HG02973 (cell line): ENCODE measurements at regions not wholly inside any gene's neighbourhood (a gene's known extent, or its start where the extent isn't known, plus 50 kb on each side); places are given as distances from the start of the nearest gene placed in this dataset.
"Not testable (repeated sequence)": the region's sequence is repeated elsewhere in the genome, so short reads cannot be mapped to it uniquely, and the experiment has no call there.

Experiments used
- ATAC-seq: cut with Tn5 transposase; IDR thresholded peaks from one replicate; pipeline ENCODE4 v1.9.1; 2021; ENCODE audit warnings: moderate library complexity; ENCODE audit not compliant: unreplicated experiment

DNA sequence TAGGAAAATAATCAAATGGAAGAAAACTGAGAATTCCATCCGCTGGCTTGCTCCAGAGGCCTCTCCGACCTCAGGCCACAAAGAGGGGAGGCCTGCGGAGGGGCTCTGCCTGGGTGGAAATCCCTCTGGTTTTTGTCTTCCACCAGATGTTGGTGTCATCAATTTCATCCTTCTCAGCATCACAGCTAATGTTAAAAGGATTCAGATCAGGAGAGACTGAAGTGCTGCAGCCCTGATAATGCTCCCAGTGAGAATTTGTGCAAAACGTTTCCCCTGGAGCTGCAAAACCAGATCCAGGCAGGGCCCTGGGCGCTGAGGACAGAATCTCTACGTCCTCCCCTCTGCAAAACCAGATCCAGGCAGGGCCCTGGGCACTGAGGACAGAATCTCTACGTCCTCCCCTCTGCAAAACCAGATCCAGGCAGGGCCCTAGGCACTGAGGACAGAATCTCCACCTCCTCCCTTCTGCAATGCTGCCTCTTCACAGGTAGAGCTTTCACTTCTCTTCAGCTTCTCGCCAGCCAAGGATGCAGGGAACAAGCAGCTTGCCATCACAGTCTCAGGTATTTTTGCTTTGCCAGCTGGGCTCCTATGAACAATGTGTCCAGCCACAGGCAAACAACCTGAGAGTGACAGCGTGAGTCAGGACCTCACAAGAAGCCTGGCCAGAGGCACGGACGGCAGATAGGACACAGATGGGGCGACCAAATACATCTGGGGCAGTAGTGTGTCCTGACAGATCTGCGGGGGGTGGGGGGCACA is 81.2 kb downstream of the TMEM18 start:
- ATAC-seq: no peak

DNA sequence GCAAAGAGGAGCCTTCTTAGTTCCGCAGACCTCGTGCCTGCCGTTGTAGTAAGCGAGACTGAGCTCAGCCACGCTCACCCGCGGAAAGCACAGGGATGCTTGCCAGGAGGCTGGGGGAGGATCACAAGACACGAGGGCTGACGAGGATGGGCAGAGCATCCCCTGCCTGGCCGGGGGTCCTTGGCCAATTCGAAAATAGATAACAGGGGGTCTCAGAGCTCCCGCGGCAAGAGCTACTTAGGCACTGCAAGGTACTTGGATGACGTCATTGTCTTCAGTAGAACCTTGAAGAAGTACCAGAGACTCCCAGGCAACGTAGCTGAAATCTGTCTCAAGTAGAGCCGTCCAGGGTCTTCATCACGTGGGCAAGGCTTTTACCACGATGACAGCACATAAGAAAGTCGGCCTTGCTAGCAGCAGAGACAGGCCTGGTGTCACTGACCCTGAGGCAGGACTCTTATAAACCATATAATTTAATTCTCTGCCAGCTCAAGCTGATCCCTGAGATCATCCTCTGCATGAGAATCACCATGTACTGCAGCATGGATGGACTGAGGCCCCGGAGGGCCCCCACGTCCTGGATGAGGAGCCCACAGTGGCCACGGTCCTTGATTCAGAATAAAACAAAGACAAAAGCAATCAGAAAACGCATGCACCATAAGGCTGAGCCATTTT is 81.9 kb downstream of the TMEM18 start:
- ATAC-seq: no peak

DNA sequence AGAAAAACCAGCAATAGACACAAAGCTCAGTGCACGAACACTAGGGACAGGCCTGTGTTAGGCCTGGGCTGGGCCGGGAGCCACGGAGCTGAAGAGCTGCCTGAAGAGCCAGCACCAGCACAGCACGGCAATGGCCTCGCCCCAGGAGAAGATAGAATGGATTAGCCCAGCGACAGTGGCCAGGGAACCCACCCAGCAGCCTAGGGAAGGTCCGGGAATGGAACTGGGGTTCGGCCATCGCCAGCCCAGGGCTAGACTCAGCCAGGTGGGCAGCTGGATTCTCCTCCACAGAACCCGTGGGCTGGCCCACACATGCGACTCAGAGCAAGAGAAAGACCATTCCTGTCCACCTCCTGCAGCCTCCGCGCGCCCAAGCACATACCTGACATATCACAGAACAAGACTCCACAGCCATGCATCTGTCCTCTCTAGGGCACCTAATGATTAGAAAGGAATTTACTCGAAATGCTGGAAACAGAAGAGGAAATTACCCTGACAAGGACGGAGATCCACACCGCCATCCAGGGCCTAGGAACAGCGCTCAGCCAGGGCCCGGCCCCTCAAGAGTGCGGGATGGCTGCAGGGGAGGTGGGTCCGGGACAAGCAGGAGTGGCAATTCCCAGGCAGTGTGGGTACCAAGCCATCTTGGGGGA is 82.8 kb downstream of the TMEM18 start:
- no peak for ATAC-seq

DNA sequence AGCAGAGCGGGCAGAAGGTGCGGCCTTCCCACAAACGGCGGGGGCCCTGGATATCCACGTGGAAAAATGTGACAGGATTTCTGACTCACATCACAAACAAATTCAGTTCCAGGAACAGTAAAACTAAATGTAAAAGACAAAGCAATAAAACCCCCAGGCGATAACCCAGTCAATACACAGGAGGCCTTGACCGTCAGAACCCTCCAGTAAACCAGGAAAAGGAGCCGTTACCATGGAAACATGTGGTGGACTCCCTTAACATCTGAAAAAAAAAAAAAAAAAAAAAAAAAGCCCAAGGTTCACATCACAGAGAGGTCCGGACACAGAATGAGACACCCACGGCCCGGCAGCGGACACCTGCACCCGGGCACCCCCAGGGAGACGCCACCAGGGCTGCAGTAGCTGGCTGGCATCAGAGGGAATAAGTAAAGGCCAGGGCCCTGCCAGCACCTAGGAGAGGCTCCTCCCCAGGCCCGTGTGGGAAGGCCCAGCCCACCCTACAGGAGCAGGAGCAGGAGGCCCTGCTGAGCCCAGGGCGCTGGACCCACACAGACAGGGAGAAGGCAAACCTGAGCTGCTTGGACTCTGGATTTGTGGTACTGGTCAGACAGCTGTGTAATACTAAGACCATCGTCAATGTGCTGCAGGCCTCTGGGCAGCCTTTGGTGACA is 83.7 kb downstream of the TMEM18 start:
- no peak for ATAC-seq

DNA sequence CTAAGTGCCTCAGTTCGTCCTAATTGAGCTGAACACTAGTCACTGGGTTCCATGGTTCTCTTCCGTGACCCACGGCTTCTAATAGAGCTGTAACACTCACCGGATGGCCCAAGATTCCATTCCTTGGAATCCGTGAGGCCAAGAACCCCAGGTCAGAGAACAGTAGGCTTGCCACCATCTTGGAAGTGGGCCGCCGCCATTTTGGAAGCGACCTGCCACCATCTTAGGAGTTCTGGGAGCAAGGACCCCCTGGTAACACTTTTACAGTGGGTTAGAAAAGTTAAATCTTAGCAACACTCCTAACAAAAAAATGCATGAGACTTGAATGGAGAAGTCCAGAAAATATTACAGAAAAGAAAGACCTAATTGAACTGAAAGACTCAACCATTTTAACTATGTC is 84.5 kb downstream of the TMEM18 start:
- no peak for ATAC-seq

DNA sequence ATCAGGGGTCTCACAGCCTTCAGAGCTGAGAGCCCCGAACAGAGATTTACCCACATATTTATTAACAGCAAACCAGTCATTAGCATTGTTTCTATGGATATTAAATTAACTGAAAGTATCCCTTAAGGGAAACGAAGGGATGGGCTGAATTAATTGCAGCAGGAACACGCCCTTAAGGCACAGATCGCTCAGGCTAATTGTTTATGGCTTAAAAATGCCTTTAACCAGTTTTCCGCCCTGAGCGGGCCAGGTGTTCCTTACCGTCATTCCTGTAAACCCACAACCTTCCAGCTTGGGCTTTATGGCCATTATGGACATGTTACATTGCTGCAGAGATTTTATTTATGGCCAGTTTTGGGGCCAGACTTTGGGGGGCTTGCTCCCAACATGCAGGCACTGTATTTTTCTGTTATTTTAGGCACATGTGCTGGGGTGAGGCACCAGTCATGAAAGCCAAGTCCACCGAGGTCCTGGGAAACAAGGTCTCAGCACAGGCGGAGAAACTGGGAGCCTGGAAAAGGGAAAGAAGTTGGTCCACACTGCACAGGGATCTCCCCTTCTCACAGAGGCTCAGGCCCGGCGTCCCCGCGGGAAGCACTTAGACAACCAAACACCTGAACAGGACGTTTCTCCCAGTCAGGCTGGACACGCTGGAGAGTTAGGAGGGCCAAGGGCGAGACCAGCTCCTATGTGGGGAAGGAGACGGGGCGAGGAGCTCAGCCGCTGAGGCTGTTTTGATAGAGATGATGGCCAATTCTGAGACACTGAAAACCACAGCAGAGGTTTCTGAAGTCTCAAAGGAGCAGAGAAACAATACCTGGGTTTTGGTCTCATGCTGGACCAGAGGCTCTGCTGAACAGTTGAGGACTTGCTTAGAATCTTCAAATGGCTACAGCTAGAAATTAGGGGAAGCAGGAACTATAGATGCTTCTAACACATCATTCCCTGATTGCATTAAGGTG is 86.7 kb downstream of the TMEM18 start:
- no peak for ATAC-seq

DNA sequence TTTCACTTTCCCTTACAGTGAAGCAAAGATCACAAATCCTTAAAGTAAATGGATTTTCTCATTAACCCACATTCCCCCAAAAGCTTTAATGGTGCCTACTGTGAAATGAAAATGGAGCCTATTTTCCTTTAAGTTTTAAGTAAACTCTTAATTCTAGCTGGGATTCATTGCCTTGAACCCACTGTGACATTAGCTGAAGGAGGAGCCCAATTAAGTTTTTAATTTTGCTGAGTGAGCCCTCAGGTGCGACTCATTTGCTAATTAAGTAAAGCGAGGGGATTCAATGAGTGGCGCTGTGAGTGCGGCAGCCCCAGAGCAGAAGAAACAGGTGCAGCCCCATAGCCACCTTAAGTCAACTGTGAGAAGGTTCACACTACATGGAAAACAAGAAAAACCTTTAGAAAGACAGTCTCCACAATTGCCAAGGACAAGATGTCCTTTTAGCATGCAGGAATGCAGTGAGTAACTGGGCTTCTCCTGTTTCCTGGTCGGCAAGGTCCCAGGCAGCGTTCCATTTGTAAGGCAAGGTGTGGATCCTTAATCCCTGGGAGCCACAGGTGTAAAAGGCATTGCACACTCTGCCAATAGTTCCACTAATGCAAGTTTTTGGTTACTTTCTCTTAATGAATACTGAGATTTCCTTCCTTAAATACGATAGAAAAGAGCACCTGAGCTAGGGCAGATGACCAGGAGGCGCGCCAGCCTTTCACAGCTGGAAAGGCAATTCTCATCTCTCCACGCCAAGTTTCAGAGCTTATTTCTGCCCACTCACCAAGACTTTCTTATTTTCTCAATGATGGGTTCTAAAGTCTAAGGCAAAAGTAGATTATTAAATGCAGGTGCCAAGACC is 87.7 kb downstream of the TMEM18 start:
- ATAC-seq: no peak

DNA sequence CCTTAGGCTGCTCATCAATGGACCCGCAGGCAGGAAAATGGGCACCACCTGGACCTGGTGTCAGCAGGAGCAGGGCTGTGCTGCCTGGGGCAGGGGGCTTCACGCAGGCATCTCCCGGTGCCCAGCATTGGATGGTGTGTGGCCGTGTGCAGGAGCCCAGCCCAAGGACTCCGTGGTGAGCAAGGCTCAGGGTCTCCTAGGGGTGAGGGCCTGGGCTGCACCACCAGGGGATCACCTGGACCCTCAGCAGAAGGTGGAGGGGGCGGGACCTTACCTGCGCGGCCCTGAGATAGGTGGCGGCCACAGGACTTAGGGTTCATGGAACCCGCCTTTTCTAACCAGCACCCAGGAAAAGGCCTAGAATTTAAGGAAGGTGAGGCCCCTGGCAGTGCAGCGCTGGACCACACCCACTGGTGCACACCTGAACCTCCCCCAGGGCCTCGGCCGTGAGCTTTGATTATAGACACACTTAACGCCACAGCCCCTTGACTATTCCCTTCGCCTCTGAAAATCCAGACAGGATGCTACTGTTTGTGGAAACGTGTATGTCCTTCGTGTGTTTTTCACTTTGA is 89.0 kb downstream of the TMEM18 start:
- ATAC-seq: no peak

DNA sequence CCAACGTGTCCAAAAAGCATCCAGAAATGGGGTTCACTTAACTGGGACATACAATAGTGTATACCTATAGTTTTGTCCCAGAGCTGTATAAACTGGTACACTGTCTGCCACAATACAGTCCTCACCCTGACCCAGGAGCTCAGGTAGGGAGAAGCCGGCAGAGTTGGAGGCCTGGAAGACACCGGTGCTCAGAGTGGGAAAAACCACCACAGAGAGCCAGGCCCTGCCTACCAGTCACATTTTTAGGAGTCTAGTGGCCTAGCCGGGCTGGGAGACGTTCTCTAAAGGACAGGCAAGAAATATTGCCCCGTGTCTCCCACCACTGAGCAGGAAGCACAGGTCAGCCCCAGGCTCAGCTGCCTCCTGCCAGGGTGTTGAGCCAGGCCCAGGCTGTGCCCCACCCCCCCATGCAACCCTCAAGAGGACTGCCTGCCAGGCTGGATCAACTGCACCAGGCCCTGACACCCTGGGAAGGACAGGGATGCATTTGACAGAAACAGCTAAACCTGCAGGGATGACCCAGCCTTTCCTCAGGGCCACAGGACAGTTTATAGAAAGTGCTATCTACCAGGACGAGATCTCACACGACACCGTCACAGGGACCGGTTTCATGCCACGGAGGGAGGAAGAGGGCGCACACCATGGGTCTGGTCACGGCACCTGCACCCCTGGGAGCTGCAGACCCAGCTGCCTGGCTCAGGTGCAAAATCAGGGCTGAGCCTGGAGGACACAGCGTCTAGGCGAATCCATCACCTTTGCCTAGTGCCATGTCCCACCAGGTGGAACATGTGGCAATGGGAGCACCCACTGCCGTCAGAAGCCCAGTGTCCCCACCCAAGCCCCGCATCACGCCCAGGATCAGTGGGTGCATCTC is 89.9 kb downstream of the TMEM18 start:
- no peak for ATAC-seq

DNA sequence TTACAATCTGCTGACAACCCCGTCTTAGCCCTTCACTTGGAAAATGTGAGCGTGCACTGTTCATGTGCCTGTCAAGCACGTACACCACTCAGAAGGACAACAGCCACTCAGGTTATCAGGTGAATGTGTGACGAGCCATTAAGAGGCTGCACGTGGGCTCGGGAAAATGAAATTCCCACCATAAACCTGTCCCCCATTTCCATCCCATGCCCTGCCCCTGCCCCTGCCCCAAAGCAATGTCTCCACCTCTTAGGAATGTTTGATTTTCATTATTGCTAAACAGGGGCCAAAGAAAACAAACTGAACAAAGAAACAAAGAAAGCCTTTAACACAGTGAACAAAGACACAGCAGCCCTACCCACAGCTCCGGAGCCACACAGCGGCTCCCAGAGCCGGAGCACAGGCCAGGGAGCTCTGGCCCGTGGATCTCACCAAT is 90.5 kb downstream of the TMEM18 start:
- ATAC-seq: no peak

DNA sequence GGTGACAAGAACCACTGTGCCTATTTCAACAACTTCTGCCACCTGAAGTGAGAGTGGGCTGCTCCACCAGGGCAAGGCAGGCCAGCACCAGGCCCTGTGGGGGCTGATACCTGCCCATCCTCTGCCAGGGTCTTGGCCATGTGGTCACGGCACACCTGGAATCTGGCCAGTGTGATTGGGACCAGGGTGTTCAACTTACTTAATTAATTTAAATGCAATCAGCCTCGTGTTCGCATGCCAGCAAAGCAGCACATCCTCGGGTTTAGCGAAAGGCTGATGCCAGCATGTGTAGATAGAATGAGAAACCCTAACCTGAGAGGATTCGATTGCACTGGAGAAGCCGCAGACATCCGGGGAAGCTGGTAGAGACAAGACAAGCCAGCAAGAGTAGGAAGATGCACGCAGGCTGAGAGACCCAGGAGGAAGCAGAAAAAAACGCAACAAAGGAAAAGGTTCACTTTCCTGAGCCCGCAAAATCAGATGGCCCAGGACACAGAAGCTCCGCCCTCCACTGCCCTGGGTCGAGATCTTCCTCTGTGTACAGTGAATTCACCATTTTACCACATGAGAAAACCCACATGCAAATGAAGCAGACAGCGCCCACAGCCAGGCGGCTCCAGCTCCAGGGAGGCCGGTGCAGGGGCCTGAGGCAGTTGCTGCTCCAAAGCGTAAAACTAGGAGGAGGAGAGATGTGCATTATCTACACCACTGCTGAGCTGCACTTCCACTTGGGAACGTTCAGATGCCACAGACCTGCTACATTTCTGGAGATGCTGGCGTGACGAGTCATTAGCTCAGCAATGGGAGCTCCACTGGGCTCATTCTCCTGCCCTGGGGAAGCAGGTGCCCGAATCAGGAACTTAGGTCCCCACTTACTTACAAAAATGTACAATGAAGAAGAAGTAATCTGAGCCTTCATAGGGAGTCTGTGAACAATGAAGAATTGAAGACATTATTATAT is 92.1 kb downstream of the TMEM18 start:
- no peak for ATAC-seq

DNA sequence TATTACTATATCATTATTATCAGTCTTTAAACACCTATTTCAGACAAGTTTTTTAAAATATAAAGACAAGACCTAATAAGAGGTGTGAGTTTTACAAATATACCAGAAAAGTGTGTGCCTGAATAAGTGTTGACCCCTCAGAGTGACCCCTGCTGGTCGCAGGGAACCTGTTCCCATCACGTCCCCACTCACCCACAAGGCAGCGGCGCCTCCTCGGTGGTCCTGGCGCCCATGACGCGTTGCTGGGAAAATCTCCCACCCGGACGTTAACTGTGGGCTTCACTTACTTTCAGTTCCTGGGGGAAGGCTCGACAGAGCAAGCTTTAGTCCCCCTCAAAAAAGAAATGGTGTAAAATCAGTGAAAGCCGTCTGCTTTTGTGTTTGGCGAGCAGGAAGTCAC is 93.5 kb downstream of the TMEM18 start:
- no peak for ATAC-seq

DNA sequence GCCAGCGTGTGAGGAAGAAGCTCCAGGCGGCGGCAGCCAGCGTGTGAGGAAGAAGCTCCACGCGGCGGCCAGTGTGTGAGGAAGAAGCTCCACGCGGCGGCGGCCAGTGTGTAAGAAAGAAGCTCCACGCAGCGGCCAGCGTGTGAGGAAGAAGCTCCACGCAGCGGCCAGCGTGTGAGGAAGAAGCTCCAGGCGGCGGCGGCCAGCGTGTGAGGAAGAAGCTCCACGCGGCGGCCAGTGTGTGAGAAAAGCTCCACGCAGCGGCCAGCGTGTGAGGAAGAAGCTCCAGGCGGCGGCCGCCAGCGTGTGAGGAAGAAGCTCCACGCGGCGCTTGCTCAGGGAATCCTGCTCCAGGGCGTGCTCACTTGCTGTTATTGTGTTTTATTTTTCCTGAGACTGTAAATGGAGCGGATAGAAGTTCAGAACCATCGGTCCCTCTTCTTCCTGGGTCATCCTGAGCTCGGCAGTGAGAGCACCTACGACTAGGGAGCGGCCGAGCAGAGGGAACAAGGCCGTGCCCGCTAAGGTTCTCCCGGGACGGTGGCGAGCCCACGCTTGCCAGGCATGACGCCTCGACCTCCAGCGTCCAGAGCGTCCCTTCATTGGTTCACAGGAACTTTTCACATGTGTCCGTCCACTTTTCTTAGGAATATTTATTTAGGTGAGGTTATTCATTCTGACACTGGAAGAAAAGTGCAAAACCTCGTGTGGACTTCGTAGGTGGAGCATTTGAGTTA is 94.2 kb downstream of the TMEM18 start:
- ATAC-seq: no peak

DNA sequence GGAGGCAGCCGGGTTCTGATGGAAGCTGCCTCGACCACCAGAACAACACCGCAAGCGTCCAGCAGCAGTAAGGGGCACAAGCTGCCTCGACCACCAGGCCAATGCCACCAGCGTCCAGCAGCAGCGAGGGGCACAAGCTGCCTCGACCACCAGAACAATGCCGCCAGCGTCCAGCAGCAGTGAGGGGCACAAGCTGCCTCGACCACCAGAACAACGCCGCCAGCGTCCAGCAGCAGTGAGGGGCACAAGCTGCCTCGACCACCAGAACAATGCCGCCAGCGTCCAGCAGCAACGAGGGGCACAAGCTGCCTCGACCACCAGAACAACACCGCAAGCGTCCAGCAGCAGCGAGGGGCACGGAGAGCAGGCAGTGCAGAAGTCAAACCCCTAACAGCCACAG is 94.9 kb downstream of the TMEM18 start:
- ATAC-seq: not testable (repeated sequence)

DNA sequence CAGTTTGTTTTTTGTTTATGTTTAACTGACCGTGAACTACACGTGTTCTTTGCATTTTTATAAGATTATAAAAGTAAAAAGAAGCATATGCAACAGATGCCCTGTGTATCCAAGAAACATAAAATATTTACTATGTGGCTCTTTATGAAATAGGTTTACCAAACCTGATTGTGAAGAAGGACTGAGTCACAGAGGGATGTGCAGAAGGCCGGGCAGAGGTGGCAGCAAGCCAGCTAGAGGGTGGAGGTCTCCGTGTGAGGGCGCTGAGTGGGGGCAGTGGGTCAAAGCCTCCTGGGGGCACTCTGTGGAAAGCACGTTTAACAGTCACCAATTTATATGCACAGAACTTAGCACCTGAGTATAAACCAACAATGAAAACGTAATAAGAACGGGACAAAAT is 97.2 kb downstream of the TMEM18 start:
- no peak for ATAC-seq

DNA sequence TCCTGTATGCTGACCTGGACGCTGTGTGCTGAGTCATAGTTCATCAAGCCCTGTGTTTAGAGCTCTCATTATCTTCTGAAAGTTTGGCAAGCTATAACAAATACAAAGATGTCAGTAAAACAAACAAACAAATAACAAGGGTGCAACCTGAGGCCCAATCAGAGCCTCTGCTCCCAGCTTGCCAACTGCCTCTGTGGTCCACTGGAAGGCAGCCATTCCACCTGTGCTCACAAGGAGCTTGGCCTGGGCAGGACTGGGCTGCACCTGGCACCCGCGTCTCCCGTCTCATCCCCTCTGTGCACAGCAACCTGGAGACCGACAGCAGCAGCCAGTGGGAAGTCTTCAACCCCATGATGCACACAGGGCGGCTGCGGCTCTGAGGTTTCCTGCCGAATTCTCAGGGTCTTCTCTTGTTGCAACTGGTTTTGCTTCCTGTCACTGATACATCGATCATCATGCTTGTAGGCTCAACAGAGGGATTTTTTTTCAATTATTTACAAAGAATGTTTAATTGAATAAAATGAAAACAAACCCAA is 97.8 kb downstream of the TMEM18 start:
- ATAC-seq: no peak
